GM19397 (cell line): ENCODE measurements at regions not wholly inside any gene's neighbourhood (a gene's known extent, or its start where the extent isn't known, plus 50 kb on each side); places are given as distances from the start of the nearest gene placed in this dataset.

Source experiments
- ATAC-seq: cut with Tn5 transposase; IDR thresholded peaks from one replicate; pipeline ENCODE4 v1.9.1; 2021; ENCODE audit warnings: mild to moderate bottlenecking, moderate library complexity; ENCODE audit not compliant: unreplicated experiment

GRCh38 chr4:171759274-171759673 lies 53.9 kb upstream of the GALNTL6 start:
- no peak for ATAC-seq

- no peak for ATAC-seq
Observed at GRCh38 chr4:171751538-171751937, 61.7 kb upstream of the GALNTL6 start.

- ATAC-seq: no peak
Observed at GRCh38 chr4:171746418-171746817, 66.8 kb upstream of the GALNTL6 start.

GRCh38 chr4:171742436-171742835 lies 70.8 kb upstream of the GALNTL6 start:
- ATAC-seq: no peak

- no peak for ATAC-seq
Observed at GRCh38 chr4:171727185-171727584, 86.0 kb upstream of the GALNTL6 start.

- ATAC-seq: no peak
Observed at GRCh38 chr4:171721937-171722336, 91.3 kb upstream of the GALNTL6 start.

- no peak for ATAC-seq
Observed at GRCh38 chr4:171719691-171720090, 93.5 kb upstream of the GALNTL6 start.

GRCh38 chr4:171718665-171719064 lies 94.5 kb upstream of the GALNTL6 start:
- no peak for ATAC-seq

GRCh38 chr4:171718069-171718468 lies 95.1 kb upstream of the GALNTL6 start:
- ATAC-seq: no peak

GRCh38 chr4:171717231-171717741 lies 95.9 kb upstream of the GALNTL6 start:
- no peak for ATAC-seq

- ATAC-seq: no peak
Observed at GRCh38 chr4:171715973-171716372, 97.2 kb upstream of the GALNTL6 start.

GRCh38 chr4:171714791-171715454 lies 98.3 kb upstream of the GALNTL6 start:
- no peak for ATAC-seq

- no peak for ATAC-seq
Observed at GRCh38 chr4:171710743-171711142, 102.5 kb upstream of the GALNTL6 start.

- peak; percentile 99 for ATAC-seq
Observed at GRCh38 chr4:171676555-171677215, 136.5 kb upstream of the GALNTL6 start.

GRCh38 chr4:171674781-171675180 lies 138.4 kb upstream of the GALNTL6 start:
- no peak for ATAC-seq

- no peak for ATAC-seq
Observed at GRCh38 chr4:171668403-171668802, 144.8 kb upstream of the GALNTL6 start.

GRCh38 chr4:171667906-171668305 lies 145.3 kb upstream of the GALNTL6 start:
- no peak for ATAC-seq

- ATAC-seq: no peak
Observed at GRCh38 chr4:171651071-171651470, 162.1 kb upstream of the GALNTL6 start.

- ATAC-seq: peak; percentile 75
Observed at GRCh38 chr4:171650543-171650942, 162.7 kb upstream of the GALNTL6 start.

- ATAC-seq: no peak
Observed at GRCh38 chr4:171648926-171649325, 164.3 kb upstream of the GALNTL6 start.

- ATAC-seq: no peak
Observed at GRCh38 chr4:171646984-171647383, 166.2 kb upstream of the GALNTL6 start.

- ATAC-seq: peak; percentile 89
Observed at GRCh38 chr4:171644430-171645057, 168.7 kb upstream of the GALNTL6 start.
